SKM-1 (cell line): ENCODE measurements at regions not wholly inside any gene's neighbourhood (a gene's known extent, or its start where the extent isn't known, plus 50 kb on each side); places are given as distances from the start of the nearest gene placed in this dataset.
"Not testable (repeated sequence)": the region's sequence is repeated elsewhere in the genome, so short reads cannot be mapped to it uniquely, and the experiment has no call there.

ENCODE experiments used
- DNase-seq: peaks from one replicate; lab custom pipeline; 2025; ENCODE audit not compliant: unreplicated experiment; lab: John Stamatoyannopoulos, UW

DNA sequence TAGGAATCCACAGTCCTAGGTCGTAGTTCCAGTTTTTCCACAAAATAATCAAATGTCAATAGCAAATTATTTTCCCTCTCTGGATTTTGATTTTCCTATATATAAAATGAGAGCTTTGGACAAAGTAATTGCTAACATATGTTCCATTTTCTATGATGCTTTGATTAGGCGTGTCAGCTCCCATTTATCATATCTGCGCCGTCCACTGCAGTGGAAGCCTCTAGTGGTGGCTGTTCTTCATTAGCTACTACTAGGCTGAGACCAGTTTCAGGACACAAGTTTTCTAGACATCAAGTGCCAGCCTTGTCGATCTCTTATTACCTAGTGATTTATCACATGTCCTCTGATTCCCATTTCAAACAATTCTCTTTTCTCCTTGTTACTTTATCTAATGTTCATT, 271.5 kb downstream of the TUSC7 start:
- no peak for DNase-seq

DNA sequence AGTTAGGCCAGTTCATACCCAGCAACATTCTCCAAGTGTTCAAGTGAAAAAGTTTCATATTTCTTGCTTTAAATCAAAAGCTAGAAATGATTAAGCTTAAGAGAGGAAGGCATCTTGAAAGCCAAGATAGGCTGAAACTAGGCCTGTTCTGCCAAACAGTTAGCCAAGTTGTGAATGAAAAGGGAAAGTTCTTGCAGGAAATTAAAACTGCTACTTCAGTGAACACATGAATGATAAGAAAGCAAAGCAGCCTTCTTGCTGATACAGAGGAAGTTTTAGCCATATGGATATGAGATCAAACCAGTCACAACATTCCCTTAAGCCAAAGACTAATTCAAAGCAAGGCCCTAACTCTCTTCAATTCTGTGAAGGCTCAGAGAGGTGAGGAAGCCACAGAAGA, 274.7 kb downstream of the TUSC7 start:
- DNase-seq: no peak

GRCh38 chr3:116994351-116994879, 284.8 kb downstream of the TUSC7 start:
- no peak for DNase-seq

DNA sequence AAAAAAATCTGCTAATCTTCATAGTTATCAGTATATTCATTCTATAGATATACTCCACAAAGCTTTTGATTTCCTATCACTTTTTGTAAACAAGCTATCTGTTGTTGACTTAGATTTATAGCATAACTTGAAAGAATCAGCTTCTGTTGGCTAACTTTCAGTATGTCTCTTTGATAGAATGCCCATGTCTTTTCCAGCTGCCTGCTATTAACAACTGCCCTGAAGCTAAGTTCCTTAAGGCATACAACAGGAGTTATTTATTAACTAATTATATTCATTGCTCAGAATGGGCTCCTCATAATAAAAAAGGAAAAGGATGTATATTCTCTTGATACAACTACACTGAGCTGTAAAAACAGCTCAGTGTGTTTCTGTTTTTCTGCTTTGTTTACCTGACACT, 293.9 kb downstream of the TUSC7 start:
- no peak for DNase-seq

- DNase-seq: no peak
These were observed 295.7 kb downstream of the TUSC7 start for GRCh38 chr3:117005274-117005673.

DNA sequence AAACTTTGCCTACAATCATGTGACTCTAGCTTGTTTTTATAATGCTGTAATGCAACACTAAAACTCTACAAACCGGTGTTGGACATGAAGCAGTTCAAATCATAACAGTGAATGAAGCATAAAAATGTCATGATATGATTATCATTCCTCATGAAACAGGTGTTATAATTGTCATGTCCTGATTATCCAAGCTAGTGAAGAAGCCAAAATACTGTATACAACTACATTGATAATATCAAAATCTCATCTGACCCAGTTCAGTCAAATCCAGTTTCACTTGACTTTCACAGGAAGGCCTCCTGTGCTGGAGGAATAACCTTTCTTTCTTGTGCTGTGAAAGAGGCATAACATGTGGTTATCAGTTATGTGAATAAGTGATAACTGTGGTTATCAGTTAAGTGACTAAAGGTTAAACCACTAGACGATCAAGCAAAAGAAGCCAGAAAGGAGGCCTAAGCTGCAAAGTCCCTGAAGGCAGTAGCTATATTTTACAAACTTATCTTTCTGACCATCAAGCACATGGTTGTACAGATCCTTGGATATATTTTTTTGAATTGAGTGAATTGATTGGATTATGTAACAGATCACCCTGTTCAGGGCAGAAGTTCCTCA, 296.4 kb downstream of the TUSC7 start:
- no peak for DNase-seq

DNA sequence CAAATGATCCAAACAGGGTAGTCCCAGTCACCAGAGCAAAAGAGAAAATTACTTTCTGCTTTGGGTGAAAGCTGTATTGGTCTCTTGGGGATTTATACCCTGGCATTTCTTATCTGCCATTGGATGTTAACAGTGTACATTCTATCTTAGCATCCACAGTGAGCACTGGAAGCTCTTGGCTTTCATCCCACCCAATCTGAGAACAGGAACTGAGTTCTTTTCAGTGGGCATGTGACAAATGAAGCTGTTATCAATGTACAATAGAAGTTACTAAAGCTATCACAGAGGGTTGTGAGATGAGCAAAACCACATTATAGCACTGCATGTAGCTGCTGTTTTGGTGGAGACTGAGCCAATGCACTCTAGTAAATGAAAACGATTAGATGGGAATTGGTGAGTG, 300.7 kb downstream of the TUSC7 start:
- DNase-seq: no peak

DNA sequence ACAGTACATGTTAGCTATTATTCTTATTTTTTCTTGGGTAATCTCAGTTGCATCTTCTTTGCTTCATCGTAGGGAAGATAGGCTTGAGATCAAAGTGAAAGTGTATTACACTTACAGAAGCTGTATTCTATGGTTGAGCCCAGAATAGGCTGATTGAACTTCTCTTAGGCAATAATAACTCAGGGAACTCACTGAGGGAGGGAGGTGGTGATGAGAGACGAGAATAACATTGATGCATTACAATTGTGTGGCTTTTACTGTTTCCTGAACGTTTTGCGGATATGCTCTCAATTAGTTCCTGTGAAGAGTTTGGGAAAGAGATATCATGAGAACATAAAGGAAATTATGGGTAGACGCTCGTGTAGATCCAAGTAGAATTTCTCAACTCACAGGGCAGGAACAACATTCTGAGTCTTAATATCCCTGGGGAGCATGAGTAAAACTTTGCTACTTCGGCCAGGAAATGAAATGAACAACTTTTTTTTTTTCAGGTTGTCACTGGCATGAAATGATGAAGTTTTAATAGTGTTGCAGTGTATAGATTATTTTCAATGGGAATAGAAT, 302.2 kb downstream of the TUSC7 start:
- no peak for DNase-seq

DNA sequence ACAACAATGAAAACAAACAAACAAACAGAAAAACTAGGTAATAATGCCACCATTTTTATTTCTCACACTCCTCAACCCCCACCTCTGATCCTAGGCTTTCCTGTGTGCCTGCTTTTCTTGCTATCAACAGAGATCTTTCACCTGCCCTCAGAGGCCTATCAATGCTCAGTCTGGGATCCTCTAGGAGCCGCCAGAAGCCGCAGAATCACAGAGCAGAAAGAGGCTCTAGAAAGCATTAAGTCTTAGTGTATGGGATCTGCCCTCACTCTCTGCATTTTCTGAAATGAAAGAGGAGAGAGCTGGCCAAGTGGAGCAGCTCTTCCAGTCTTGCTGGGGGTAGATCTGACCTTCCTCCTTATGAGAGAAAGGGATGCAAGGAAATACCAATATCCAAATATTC, 306.8 kb downstream of the TUSC7 start:
- no peak for DNase-seq

DNA sequence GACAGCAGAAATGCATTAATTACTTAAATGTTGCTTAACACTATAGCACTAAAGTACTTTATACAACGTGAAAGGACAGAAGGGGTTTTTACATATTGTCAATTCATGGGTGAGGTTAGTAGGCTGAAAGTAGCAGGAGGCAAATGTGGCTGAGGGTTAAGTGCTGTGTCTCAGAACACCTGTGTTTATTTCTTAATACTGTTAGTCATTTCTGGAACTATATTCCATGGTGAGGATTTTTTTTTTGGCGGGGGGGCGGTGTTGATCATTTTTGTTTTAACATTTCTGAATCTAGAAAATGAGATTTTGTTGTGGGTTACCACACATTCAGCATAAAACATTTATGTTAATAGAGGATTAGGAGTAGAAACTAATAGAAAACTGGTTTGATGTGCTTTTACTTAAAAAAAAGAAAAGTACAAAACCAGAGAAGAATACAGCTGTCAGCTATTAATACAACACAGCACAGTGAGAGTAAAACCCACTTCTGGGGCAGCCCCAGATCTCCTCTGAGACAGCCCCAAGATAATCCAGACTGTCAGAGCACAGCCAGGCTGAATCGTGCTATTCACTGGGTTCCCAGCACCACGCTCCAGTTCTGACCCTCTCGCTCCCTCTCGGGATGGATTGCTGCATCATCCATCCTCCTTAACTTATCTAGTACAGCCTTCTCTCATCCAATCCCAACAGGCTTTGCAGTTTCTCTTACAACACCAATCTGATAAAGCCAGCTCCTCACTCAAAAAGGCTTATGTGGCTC, 307.7 kb downstream of the TUSC7 start:
- DNase-seq: no peak

GRCh38 chr3:117018655-117019054, 309.1 kb downstream of the TUSC7 start:
- DNase-seq: no peak

DNA sequence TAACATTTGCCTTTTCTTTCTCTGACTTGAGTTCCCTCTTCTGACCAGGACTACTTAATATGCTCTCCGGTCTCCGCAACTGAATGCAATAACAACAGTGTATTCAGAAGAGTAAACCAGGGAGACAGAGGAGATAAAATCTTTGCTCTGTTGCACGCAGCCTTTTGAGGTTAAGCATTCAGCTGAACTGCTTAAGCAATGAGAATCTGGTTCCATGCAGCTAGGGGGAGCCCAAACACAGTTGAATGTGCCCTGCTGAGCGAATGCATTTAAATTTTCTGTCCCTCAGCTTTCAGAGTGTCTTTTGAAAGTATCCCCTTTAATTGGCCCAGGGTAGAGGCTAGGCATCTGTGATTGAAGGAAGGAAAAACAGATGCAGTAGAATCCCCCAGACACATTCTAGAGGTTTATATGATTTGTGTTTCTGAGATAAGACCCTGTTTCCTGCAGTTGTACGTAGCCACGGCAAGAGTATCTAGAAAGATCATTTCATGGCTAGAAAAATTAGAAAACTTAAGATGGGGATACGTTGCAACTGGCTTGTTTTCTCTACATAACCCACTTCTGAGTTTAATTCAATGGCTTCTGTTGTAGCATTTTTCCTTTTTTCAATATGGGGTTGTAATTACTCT, 309.6 kb downstream of the TUSC7 start:
- DNase-seq: peak; percentile 56

DNA sequence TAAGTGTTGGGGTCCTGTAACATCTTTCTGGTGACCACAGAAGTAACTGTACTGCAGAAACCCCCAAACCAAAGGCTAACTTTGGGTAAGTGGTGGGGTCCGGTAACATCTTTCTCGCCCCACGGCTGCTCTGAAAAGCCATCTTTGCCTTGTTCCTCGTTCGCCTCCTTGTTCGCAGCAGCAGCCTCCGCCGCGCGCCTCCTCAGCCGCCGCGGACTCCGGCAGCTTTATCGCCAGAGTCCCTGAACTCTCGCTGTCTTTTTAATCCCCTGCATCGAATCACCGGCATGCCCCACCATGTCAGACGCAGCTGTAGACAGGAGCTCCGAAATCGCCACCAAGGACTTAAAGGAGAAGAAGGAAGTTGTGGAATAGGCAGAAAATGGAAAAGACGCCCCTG, 316.8 kb downstream of the TUSC7 start:
- no peak for DNase-seq

DNA sequence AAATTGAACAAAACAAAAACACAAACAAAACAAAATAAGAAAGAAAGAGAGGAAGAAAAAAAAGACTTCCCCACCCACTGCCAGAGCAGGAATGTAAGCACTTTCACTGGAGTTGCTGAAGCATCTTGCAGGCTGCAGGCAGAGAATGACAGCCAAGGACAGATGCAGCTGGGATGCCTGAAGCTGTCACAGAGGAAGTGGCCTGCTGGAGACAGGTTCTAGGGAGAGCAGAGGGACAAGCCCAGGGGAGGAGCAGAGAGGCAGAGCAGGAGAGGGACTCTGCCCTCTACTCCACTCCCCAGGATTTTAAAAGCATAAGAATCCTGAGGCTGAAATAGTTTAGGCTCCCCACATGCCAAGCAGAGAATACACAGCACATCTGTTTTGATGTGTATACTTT, 326.2 kb downstream of the TUSC7 start:
- no peak for DNase-seq

DNA sequence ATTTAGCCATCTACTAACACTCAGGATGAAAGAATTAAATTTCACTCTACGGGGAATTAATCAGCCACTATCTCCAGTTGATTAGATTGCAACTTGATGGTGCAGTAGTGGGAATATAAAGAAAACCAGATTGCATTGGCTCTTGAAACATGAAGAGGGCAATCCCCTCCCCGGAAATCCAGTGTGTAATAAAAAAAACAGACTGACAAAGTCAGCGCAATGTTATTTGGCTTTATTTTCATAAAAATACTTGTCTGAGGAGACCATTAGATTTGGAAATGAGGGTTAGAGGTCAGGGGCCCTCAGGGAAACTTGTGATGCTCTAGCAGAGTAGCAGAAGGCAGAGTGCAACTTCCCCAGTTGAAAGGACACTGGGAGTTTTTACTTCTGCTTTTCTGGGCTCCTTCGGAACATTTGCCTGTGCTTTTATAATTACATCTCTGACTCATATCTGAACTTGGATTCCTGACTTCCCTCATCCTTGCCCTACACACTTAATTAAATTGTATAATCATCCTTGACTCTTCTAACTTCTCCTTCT, 326.8 kb downstream of the TUSC7 start:
- peak; percentile 97 for DNase-seq

DNA sequence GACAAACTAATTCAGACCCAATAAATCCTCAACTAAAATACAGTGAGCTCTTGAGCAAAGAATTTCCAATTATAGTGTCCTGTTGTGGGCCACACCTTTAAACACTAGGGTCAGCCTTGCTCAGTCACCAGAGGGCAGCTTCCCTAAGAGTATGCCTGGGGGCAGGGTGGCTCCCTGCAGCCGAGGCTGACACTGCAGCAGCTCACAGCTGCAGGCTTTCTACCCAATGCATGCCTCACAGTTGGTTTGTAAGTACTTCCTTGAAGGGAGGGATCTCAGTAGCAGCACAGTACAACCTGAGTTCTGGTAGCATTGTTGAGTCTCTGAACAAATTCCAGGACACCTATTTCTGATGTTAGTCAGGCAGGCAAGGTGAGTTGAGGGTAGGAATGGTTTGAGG, 335.6 kb downstream of the TUSC7 start:
- DNase-seq: no peak

GRCh38 chr3:117047951-117048705, 338.5 kb downstream of the TUSC7 start:
- no peak for DNase-seq

DNA sequence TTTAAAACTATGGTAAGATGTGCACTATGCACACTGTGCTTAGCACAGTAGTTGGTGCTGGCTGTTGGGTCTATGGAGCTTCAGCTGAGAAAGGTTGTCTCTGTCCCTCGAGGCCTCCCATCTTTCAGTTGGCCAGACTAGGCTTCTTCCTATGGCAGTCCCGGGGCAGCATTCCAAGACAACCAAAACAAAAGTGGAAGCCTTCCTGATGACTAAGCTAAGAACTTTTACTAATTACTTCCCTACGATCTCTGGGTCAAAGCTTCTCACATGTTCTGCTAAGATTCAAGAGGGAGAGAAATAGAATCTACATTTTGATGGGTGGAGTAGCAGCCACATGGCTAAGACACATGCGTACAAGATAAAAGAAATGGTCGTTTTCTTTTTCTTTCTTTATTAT, 342.8 kb downstream of the TUSC7 start:
- DNase-seq: no peak

GRCh38 chr3:117054556-117054955, 345.0 kb downstream of the TUSC7 start:
- DNase-seq: no peak

DNA sequence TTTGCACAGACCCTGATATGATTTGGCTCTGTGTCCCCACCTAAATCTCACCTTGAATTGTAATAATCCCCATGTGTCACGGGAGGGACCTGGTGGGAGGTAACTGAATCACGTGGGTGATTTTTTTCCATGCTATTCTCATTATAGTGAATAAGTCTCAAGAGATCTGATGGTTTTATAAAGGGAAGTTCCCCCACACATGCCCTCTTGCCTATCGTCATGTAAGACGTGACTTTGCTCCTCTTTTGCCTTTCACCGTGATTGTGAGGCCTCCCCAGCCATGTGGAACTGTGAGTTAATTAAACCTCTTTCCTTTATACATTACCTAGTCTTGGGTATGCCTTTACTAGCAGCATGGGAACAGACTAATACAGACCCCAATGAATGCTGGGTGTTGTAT, 347.4 kb downstream of the TUSC7 start:
- not testable (repeated sequence) for DNase-seq
